Gastrocnemius medialis (tissue), 4 donors: ENCODE measurements at regions not wholly inside any gene's neighbourhood (a gene's known extent, or its start where the extent isn't known, plus 50 kb on each side); places are given as distances from the start of the nearest gene placed in this dataset.

Experiments
- POLR2A ChIP-seq, 2 donors: fragments of 450-650 bp; IDR thresholded peaks; one replicate each; pipeline ENCODE4 v1.6.1; 2017; ENCODE audit warnings: antibody characterized with exemption in 2 of 2, mild to moderate bottlenecking in 2 of 2, moderate library complexity in 2 of 2
- TF ChIP-seq, protein P1 (sequence below), 5 experiments: fragments of 450-650 bp in 3 of 5; fragments of 200-600 bp in 2 of 5; sonication (generic) in 2 of 5; IDR thresholded peaks in 4 of 5; conservative IDR thresholded peaks in 1 of 5; 1 replicate in 4 of 5; 2 replicates in 1 of 5; pipeline ENCODE4 v1.5.1; 2016 to 2019; ENCODE audit warnings: antibody characterized with exemption in 5 of 5, mild to moderate bottlenecking in 3 of 5, moderate library complexity in 3 of 5

DNA sequence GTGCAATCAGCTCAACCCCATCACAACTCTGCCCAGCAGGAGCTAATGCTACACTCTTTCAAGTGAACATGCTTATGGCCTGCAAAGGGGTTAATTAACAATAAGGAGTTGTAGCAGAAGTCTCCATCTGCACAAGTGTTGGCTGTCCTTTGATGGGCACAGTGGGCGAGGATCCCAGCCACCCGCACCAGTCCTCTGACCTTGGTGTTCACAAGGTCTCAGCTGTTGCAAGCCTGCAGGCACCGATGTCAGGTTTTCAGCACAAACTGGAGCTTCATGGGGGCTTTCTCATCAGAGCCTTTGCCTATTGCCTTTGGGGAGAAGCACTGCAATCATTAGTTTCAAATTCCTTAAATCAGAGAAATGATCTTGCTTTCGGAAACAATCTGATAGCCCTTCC, 60.9 kb upstream of the TMEM178A start:
- no peak for TF ChIP-seq POLR2A (IDR thresholded peaks at IDR 0.05)
- TF ChIP-seq, protein P1, sequence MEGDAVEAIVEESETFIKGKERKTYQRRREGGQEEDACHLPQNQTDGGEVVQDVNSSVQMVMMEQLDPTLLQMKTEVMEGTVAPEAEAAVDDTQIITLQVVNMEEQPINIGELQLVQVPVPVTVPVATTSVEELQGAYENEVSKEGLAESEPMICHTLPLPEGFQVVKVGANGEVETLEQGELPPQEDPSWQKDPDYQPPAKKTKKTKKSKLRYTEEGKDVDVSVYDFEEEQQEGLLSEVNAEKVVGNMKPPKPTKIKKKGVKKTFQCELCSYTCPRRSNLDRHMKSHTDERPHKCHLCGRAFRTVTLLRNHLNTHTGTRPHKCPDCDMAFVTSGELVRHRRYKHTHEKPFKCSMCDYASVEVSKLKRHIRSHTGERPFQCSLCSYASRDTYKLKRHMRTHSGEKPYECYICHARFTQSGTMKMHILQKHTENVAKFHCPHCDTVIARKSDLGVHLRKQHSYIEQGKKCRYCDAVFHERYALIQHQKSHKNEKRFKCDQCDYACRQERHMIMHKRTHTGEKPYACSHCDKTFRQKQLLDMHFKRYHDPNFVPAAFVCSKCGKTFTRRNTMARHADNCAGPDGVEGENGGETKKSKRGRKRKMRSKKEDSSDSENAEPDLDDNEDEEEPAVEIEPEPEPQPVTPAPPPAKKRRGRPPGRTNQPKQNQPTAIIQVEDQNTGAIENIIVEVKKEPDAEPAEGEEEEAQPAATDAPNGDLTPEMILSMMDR (IDR thresholded peaks at IDR 0.05 in 4 of 5, conservative IDR thresholded peaks at IDR 0.05 in 1 of 5): no peak
